Mesendoderm (in vitro differentiated cells): ENCODE measurements at regions not wholly inside any gene's neighbourhood (a gene's known extent, or its start where the extent isn't known, plus 50 kb on each side); places are given as distances from the start of the nearest gene placed in this dataset.
"Not testable (repeated sequence)": the region's sequence is repeated elsewhere in the genome, so short reads cannot be mapped to it uniquely, and the experiment has no call there.

Experiments
- DNase-seq: peaks from one replicate; pipeline ENCODE4 v3.0.0; 2013
- H2AK5ac ChIP-seq: 2 replicates; pipeline ENCODE4 v1.6.1; 2013; ENCODE audit warnings: low read length, inconsistent platforms
- H2BK120ac ChIP-seq: 2 replicates; pipeline ENCODE4 v1.6.1; 2013; ENCODE audit warnings: low read depth, mild to moderate bottlenecking, low read length, moderate library complexity, mixed read lengths
- H2BK15ac ChIP-seq: replicated peaks from 2 replicates; pipeline ENCODE4 v1.6.1; 2013; ENCODE audit warnings: low read depth, mild to moderate bottlenecking, moderate library complexity
- H2BK5ac ChIP-seq: 2 replicates; pipeline ENCODE4 v1.6.1; 2013; ENCODE audit warnings: low read length, inconsistent platforms
- H3K18ac ChIP-seq: 2 replicates; pipeline ENCODE4 v1.6.1; 2013; ENCODE audit warnings: mild to moderate bottlenecking, low read length, mixed read lengths
- H3K23ac ChIP-seq: one replicate; pipeline ENCODE4 v1.6.1; 2013; ENCODE audit warnings: low read length
- H3K27ac ChIP-seq: 2 replicates; pipeline ENCODE4 v1.5.1; 2013; ENCODE audit warnings: low read depth, mild to moderate bottlenecking, inconsistent platforms, low read length, moderate library complexity
- H3K27me3 ChIP-seq: 2 replicates; pipeline ENCODE4 v1.6.1; 2013; ENCODE audit warnings: low read length, control low read depth, mild to moderate bottlenecking, inconsistent platforms; ENCODE audit not compliant: insufficient read depth, poor library complexity
- H3K36me3 ChIP-seq: 2 replicates; pipeline ENCODE4 v1.6.1; 2013; ENCODE audit warnings: low read length, inconsistent platforms; ENCODE audit not compliant: control insufficient read depth, insufficient read depth
- H3K4ac ChIP-seq: one replicate; pipeline ENCODE4 v1.6.1; 2013; ENCODE audit warnings: low read depth, mild to moderate bottlenecking, low read length, moderate library complexity
- H3K4me1 ChIP-seq: 2 replicates; pipeline ENCODE4 v1.6.1; 2013; ENCODE audit warnings: low read depth, low read length, inconsistent platforms; ENCODE audit not compliant: control insufficient read depth
- H3K4me2 ChIP-seq: 2 replicates; pipeline ENCODE4 v1.6.1; 2013; ENCODE audit warnings: low read length
- H3K4me3 ChIP-seq: 2 replicates; pipeline ENCODE4 v1.5.1; 2013; ENCODE audit warnings: mild to moderate bottlenecking, low read length
- H3K56ac ChIP-seq: one replicate; pipeline ENCODE4 v1.6.1; 2013; ENCODE audit warnings: low read length
- H3K79me1 ChIP-seq: 2 replicates; pipeline ENCODE4 v1.6.1; 2013; ENCODE audit warnings: low read length, inconsistent platforms
- H3K79me2 ChIP-seq: 2 replicates; pipeline ENCODE4 v1.6.1; 2013; ENCODE audit warnings: mild to moderate bottlenecking, low read length; ENCODE audit not compliant: control insufficient read depth, insufficient read depth
- H3K9ac ChIP-seq: 2 replicates; pipeline ENCODE4 v1.6.1; 2013; ENCODE audit warnings: low read length, inconsistent platforms
- H4K5ac ChIP-seq: one replicate; pipeline ENCODE4 v1.6.1; 2013; ENCODE audit warnings: low read length
- H4K8ac ChIP-seq: one replicate; pipeline ENCODE4 v1.6.1; 2013; ENCODE audit warnings: low read depth, mild to moderate bottlenecking, control low read depth, low read length, moderate library complexity
- WGBS: extraction: QIAGEN DNeasy Blood & Tissue Kit; methylation state at CpG from one replicate; pipeline ENCODE4 v1.1.7; 2013; ENCODE audit warnings: low lambda C conversion rate, missing lambda C conversion rate; ENCODE audit not compliant: insufficient coverage; ENCODE audit errors: extremely low coverage; 5-methylcytosine and 5-hydroxymethylcytosine counted together

DNA sequence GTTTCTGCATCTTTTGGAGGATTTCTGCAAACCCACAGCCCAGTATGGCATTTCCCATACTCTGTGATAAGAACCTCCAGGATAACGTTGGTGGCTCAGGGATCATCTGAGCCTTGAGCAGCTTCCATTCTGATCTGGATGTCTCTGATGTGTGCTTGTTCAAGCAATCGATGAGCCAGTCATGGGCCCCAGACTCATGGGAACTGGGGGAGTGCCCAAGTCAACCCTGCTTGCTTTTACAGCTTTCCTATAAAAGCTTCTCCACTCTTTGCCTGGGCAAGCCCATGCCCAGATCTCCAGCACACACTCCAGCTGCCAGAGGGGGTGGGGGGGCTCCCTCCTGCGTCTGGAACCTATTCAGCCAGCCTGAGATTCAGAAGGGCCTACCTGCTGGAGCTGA lies 207.6 kb upstream of the PLGLB2 start:
- not testable (repeated sequence) for H2BK120ac ChIP-seq, H2BK15ac ChIP-seq, H3K4ac ChIP-seq, H3K4me1 ChIP-seq, H3K79me1 ChIP-seq, H3K27ac ChIP-seq, H3K27me3 ChIP-seq, H3K23ac ChIP-seq, H2AK5ac ChIP-seq, H3K18ac ChIP-seq, H3K56ac ChIP-seq, H4K5ac ChIP-seq, H3K9ac ChIP-seq, H3K79me2 ChIP-seq, DNase-seq, H2BK5ac ChIP-seq, H3K4me2 ChIP-seq, H3K4me3 ChIP-seq, H4K8ac ChIP-seq, H3K36me3 ChIP-seq
- WGBS = no CpG with 5 or more reads among the region's 3 CpGs

DNA sequence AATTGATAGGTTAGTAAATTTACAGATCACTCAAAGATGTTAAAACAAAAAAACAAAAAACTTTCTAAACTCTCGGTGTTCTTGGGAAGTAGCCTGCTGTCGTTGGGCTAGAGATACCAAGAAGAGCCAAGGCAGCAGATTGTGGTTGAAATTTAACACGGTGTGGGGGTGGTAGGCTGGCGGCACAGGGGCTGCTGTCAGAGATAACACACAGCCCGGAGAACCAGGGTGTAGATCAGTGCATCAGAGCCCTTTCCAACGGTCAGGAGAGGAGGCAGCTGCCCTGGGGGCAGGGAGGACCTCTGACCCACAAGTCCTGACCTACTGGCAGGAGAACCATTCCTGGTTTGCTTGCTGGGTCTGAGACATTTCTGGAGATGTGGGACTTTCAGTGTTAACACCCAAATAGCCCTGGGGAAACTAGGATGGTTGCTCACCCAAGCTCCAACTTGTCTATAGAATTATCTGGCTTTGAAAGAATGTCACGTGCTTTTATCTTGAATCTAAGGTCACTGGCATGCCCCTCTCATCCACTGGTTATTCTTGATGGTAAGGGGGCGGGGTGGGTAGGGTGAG lies 205.2 kb upstream of the PLGLB2 start:
- H3K4me1 ChIP-seq = not testable (repeated sequence)
- WGBS = no CpG with 5 or more reads among the region's 8 CpGs

GRCh38 chr2:87543797-87544196 lies 204.1 kb upstream of the PLGLB2 start:
- not testable (repeated sequence) for H3K4me2 ChIP-seq, DNase-seq, H3K36me3 ChIP-seq, H3K27ac ChIP-seq, H3K23ac ChIP-seq, H3K27me3 ChIP-seq, H3K4me1 ChIP-seq, H4K8ac ChIP-seq, H2AK5ac ChIP-seq, H2BK15ac ChIP-seq, H4K5ac ChIP-seq, H3K79me2 ChIP-seq, H3K9ac ChIP-seq, H3K79me1 ChIP-seq, H2BK120ac ChIP-seq, H2BK5ac ChIP-seq, H3K56ac ChIP-seq, H3K4me3 ChIP-seq, H3K18ac ChIP-seq, H3K4ac ChIP-seq
- WGBS = no CpG with 5 or more reads among the region's 1 CpG

More for the DNA sequence above, 205.2 kb upstream of the PLGLB2 start:
- not testable (repeated sequence) for H3K56ac ChIP-seq, H4K5ac ChIP-seq, H2AK5ac ChIP-seq, H3K18ac ChIP-seq, H2BK15ac ChIP-seq, H3K4me3 ChIP-seq, H3K23ac ChIP-seq, H3K9ac ChIP-seq, H4K8ac ChIP-seq, H3K4ac ChIP-seq, H3K27ac ChIP-seq, H3K27me3 ChIP-seq, H3K79me2 ChIP-seq, H3K36me3 ChIP-seq, H2BK120ac ChIP-seq, H2BK5ac ChIP-seq, H3K79me1 ChIP-seq, H3K4me2 ChIP-seq
- DNase-seq = peak; percentile 12

DNA sequence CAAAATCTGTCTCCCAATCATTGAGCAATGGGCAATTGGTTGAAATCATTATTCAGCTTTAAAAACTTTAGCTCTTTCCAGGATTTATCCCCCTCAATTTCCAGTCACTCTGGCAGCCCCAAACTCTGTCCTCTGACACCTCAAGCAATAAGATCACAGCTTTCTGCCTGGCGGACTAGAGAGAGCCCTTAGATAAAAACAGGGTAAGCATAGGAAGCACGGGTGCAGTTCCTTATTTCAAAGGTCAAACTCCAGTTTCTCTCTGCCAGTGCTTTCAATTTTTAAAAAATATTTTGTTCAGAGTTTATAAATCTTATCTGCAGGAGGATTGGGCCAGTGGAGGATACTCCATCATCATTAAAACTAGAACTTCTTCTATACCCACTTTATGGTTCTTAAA lies 200.8 kb upstream of the PLGLB2 start:
- H3K23ac ChIP-seq, H2AK5ac ChIP-seq, H3K79me1 ChIP-seq, H3K27ac ChIP-seq, H3K4me2 ChIP-seq, H4K8ac ChIP-seq, H2BK5ac ChIP-seq, H3K4ac ChIP-seq, H2BK15ac ChIP-seq, H3K79me2 ChIP-seq, H2BK120ac ChIP-seq, DNase-seq, H3K4me3 ChIP-seq, H4K5ac ChIP-seq, H3K4me1 ChIP-seq, H3K27me3 ChIP-seq, H3K18ac ChIP-seq, H3K56ac ChIP-seq, H3K36me3 ChIP-seq, H3K9ac ChIP-seq: not testable (repeated sequence)
- no CpG with 5 or more reads among the region's 2 CpGs for WGBS

- H3K56ac ChIP-seq, H3K4ac ChIP-seq, H2BK15ac ChIP-seq, DNase-seq, H3K79me2 ChIP-seq, H3K9ac ChIP-seq, H3K27me3 ChIP-seq, H3K4me2 ChIP-seq, H2BK5ac ChIP-seq, H3K18ac ChIP-seq, H3K4me3 ChIP-seq, H2AK5ac ChIP-seq, H3K79me1 ChIP-seq, H3K4me1 ChIP-seq, H3K23ac ChIP-seq, H3K36me3 ChIP-seq, H2BK120ac ChIP-seq, H3K27ac ChIP-seq, H4K5ac ChIP-seq, H4K8ac ChIP-seq: not testable (repeated sequence)
Measured at GRCh38 chr2:87547966-87548365, 199.9 kb upstream of the PLGLB2 start.

DNA sequence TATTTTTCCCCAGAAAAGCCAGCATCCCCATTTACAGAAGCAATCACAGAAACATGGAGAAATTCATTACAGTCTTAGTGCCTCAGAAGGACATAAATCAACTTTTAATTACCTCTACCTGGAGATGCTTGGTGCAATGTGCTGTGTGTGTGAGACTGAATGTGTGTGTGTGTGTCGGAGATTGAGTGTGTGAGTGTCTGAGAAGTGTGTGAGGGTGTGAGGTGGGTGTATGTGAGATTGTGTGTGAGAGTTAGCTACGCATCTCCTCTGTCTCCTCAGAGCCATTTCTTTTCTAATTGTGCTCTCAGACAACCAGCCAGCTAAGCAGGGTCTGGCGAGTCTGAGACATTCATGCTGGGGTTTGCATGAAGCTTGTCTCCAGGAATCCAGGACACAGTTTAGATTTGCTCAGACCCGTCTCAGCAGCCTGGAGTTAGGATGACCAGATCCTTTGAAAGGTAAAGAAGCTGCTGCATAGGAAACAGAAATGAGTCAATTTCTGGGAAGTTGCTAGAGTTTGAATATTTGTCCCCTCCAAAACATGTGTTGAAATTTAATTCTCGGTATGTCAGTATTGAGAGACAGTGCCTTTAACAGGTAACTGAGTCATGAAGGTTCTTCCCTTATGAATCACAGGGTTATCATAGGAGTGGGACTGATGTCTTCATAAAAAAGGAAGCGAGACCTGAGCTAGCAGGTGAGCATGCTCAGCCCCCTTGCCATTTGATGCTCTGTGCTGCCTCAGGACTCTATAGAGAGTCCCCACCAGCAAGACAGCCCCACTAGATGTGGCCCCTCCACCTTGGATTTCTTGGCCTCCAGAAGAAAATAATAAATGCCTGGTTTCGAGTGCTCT lies 199.0 kb upstream of the PLGLB2 start:
- H2BK5ac ChIP-seq, H2AK5ac ChIP-seq, H3K4me1 ChIP-seq, H3K79me2 ChIP-seq, H3K18ac ChIP-seq, H3K79me1 ChIP-seq, H3K4me2 ChIP-seq, H3K9ac ChIP-seq, H4K5ac ChIP-seq, H3K27me3 ChIP-seq, H4K8ac ChIP-seq, H3K27ac ChIP-seq, H3K4me3 ChIP-seq, H3K23ac ChIP-seq, H3K56ac ChIP-seq, H2BK15ac ChIP-seq, DNase-seq, H2BK120ac ChIP-seq, H3K4ac ChIP-seq, H3K36me3 ChIP-seq: not testable (repeated sequence)
- WGBS = 100% methylated on average over 1 of the region's 7 CpGs
